PC-9 (cell line): ENCODE measurements at regions not wholly inside any gene's neighbourhood (a gene's known extent, or its start where the extent isn't known, plus 50 kb on each side); places are given as distances from the start of the nearest gene placed in this dataset.

Experiments used
- EZH2 ChIP-seq: fragments of 200-600 bp; sonication (generic); IDR thresholded peaks from 2 replicates; pipeline ENCODE4 v1.8.0; 2017; ENCODE audit warnings: antibody characterized with exemption, low read depth
- TF ChIP-seq, protein P1 (sequence below): fragments of 200-600 bp; sonication (generic); conservative IDR thresholded peaks from 2 replicates; pipeline ENCODE4 v1.6.1; 2017; ENCODE audit warnings: mixed run types, antibody characterized with exemption, mild to moderate bottlenecking, moderate library complexity

DNA sequence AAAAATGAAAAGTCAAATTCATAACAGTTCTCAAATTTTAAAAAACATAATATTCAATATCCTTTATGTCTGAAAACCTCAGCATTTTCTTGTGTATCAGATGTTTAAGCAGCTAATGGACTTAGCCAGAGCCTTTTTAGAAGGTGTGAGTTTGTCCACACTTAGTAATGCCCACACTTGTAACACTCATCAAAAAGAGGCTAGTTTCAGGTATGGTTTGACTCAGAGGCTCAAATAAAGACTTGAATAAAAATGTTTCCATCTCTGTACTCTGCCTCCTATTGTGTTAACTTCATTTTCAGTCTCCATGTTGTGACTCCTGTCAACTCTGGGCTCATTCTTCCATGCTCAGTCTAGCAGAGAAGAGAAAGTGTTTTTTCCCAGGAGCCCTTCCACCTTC lies 311.6 kb downstream of the IRS1 start:
- TF ChIP-seq, protein P1, sequence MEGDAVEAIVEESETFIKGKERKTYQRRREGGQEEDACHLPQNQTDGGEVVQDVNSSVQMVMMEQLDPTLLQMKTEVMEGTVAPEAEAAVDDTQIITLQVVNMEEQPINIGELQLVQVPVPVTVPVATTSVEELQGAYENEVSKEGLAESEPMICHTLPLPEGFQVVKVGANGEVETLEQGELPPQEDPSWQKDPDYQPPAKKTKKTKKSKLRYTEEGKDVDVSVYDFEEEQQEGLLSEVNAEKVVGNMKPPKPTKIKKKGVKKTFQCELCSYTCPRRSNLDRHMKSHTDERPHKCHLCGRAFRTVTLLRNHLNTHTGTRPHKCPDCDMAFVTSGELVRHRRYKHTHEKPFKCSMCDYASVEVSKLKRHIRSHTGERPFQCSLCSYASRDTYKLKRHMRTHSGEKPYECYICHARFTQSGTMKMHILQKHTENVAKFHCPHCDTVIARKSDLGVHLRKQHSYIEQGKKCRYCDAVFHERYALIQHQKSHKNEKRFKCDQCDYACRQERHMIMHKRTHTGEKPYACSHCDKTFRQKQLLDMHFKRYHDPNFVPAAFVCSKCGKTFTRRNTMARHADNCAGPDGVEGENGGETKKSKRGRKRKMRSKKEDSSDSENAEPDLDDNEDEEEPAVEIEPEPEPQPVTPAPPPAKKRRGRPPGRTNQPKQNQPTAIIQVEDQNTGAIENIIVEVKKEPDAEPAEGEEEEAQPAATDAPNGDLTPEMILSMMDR = no peak
- no peak for TF ChIP-seq EZH2
